ENCODE measurements at regions not wholly inside any gene's neighbourhood (a gene's known extent, or its start where the extent isn't known, plus 50 kb on each side); places are given as distances from the start of the nearest gene placed in this dataset.

- Mint-ChIP-seq H3K27me3 (peaks cover 6% of the 10 kb centered on the region), H3K9me3 (peaks cover 22% of the 10 kb centered on the region), H3K4me3 (no peak overlapping the region), H3K27ac (peak overlapping the region; percentile 46), H3K4me1 (ENCODE audit: unreplicated experiment) (peaks cover 4% of the 10 kb centered on the region), H3K36me3 (no peaks in the 10 kb centered on the region)
- DNase-seq (ENCODE audit: extremely low spot score, unreplicated experiment) = peak; percentile 27
- no peak for TF ChIP-seq CTCF (conservative IDR thresholded peaks at IDR 0.05)
Observed at GRCh38 chr6:167590193-167590592, 236.5 kb upstream of the AFDN start.
